ENCODE measurements at regions not wholly inside any gene's neighbourhood (a gene's known extent, or its start where the extent isn't known, plus 50 kb on each side); places are given as distances from the start of the nearest gene placed in this dataset.

GRCh38 chr9:79284081-79284480 lies 287.7 kb upstream of the TLE4 start:
- Mint-ChIP-seq H3K4me1 (ENCODE audit: low read depth) (no peaks in the 10 kb centered on the region), H3K36me3 (ENCODE audit: low read depth) (no peaks in the 10 kb centered on the region), H3K27ac (no peak overlapping the region), H3K27me3 (ENCODE audit: low read depth) (no peaks in the 10 kb centered on the region), H3K9me3 (no peaks in the 10 kb centered on the region), H3K4me3 (no peak overlapping the region)

- H3K36me3 Mint-ChIP-seq (ENCODE audit: low read depth): no peaks in the 10 kb centered on the region
- no peaks in the 10 kb centered on the region for H3K4me1 Mint-ChIP-seq (ENCODE audit: low read depth)
- H3K27ac Mint-ChIP-seq: no peak overlapping the region
- H3K27me3 Mint-ChIP-seq (ENCODE audit: low read depth): no peaks in the 10 kb centered on the region
- no peaks in the 10 kb centered on the region for H3K9me3 Mint-ChIP-seq
- no peak overlapping the region for H3K4me3 Mint-ChIP-seq
These were observed 284.6 kb upstream of the TLE4 start for GRCh38 chr9:79286992-79287707.

GRCh38 chr9:79287708-79288290 lies 284.0 kb upstream of the TLE4 start:
- no peak overlapping the region for H3K27ac Mint-ChIP-seq
- no peaks in the 10 kb centered on the region for H3K9me3 Mint-ChIP-seq
- no peaks in the 10 kb centered on the region for H3K36me3 Mint-ChIP-seq (ENCODE audit: low read depth)
- H3K27me3 Mint-ChIP-seq (ENCODE audit: low read depth): no peaks in the 10 kb centered on the region
- no peaks in the 10 kb centered on the region for H3K4me1 Mint-ChIP-seq (ENCODE audit: low read depth)
- H3K4me3 Mint-ChIP-seq: no peak overlapping the region

DNA sequence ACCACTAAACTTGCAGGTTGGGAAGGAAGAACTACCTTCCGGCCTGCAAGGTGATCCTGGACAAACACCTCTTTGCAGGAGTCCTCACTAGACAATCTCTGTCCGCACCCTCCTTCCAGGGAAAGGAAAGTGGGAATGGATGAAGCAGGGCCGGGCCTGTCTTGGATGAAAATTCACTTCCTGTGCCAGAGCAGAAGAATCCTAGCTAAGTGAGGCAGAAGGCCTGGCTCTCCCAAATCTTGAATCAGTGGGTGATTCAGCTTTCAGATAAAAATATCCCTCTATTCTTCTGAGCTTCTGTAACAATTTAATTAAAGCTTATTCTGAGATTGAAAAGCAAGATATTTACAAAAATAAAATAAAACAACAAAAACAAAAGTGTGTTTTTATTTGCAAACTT lies 281.9 kb upstream of the TLE4 start:
- H3K27me3 Mint-ChIP-seq (ENCODE audit: low read depth): no peaks in the 10 kb centered on the region
- H3K27ac Mint-ChIP-seq: no peak overlapping the region
- H3K4me1 Mint-ChIP-seq (ENCODE audit: low read depth): no peaks in the 10 kb centered on the region
- H3K9me3 Mint-ChIP-seq: no peaks in the 10 kb centered on the region
- no peak overlapping the region for H3K4me3 Mint-ChIP-seq
- no peaks in the 10 kb centered on the region for H3K36me3 Mint-ChIP-seq (ENCODE audit: low read depth)

- H3K36me3 Mint-ChIP-seq (ENCODE audit: low read depth): no peaks in the 10 kb centered on the region
- H3K27me3 Mint-ChIP-seq (ENCODE audit: low read depth): no peaks in the 10 kb centered on the region
- H3K9me3 Mint-ChIP-seq: no peaks in the 10 kb centered on the region
- no peaks in the 10 kb centered on the region for H3K4me1 Mint-ChIP-seq (ENCODE audit: low read depth)
- H3K27ac Mint-ChIP-seq: no peak overlapping the region
- H3K4me3 Mint-ChIP-seq: no peak overlapping the region
These were observed 279.0 kb upstream of the TLE4 start for GRCh38 chr9:79292731-79293280.

GRCh38 chr9:79300068-79300467 lies 271.7 kb upstream of the TLE4 start:
- no peaks in the 10 kb centered on the region for H3K36me3 Mint-ChIP-seq (ENCODE audit: low read depth)
- H3K27ac Mint-ChIP-seq: no peak overlapping the region
- no peaks in the 10 kb centered on the region for H3K9me3 Mint-ChIP-seq
- H3K27me3 Mint-ChIP-seq (ENCODE audit: low read depth): no peaks in the 10 kb centered on the region
- no peaks in the 10 kb centered on the region for H3K4me1 Mint-ChIP-seq (ENCODE audit: low read depth)
- H3K4me3 Mint-ChIP-seq: no peak overlapping the region

GRCh38 chr9:79301085-79301484 lies 270.7 kb upstream of the TLE4 start:
- no peak overlapping the region for H3K4me3 Mint-ChIP-seq
- H3K36me3 Mint-ChIP-seq (ENCODE audit: low read depth): no peaks in the 10 kb centered on the region
- H3K9me3 Mint-ChIP-seq: no peaks in the 10 kb centered on the region
- no peaks in the 10 kb centered on the region for H3K27me3 Mint-ChIP-seq (ENCODE audit: low read depth)
- no peak overlapping the region for H3K27ac Mint-ChIP-seq
- H3K4me1 Mint-ChIP-seq (ENCODE audit: low read depth): no peaks in the 10 kb centered on the region

- Mint-ChIP-seq H3K9me3 (no peaks in the 10 kb centered on the region), H3K27me3 (ENCODE audit: low read depth) (no peaks in the 10 kb centered on the region), H3K36me3 (ENCODE audit: low read depth) (no peaks in the 10 kb centered on the region), H3K4me3 (no peak overlapping the region), H3K4me1 (ENCODE audit: low read depth) (no peaks in the 10 kb centered on the region), H3K27ac (no peak overlapping the region)
These were observed 270.0 kb upstream of the TLE4 start for GRCh38 chr9:79301551-79302391.

GRCh38 chr9:79302569-79302968 lies 269.2 kb upstream of the TLE4 start:
- Mint-ChIP-seq H3K4me3 (no peak overlapping the region), H3K27me3 (ENCODE audit: low read depth) (no peaks in the 10 kb centered on the region), H3K27ac (no peak overlapping the region), H3K4me1 (ENCODE audit: low read depth) (no peaks in the 10 kb centered on the region), H3K36me3 (ENCODE audit: low read depth) (no peaks in the 10 kb centered on the region), H3K9me3 (no peaks in the 10 kb centered on the region)

- Mint-ChIP-seq H3K27me3 (ENCODE audit: low read depth) (no peaks in the 10 kb centered on the region), H3K4me3 (no peak overlapping the region), H3K9me3 (no peaks in the 10 kb centered on the region), H3K27ac (no peak overlapping the region), H3K36me3 (ENCODE audit: low read depth) (no peaks in the 10 kb centered on the region), H3K4me1 (ENCODE audit: low read depth) (no peaks in the 10 kb centered on the region)
These were observed 263.8 kb upstream of the TLE4 start for GRCh38 chr9:79308012-79308411.

DNA sequence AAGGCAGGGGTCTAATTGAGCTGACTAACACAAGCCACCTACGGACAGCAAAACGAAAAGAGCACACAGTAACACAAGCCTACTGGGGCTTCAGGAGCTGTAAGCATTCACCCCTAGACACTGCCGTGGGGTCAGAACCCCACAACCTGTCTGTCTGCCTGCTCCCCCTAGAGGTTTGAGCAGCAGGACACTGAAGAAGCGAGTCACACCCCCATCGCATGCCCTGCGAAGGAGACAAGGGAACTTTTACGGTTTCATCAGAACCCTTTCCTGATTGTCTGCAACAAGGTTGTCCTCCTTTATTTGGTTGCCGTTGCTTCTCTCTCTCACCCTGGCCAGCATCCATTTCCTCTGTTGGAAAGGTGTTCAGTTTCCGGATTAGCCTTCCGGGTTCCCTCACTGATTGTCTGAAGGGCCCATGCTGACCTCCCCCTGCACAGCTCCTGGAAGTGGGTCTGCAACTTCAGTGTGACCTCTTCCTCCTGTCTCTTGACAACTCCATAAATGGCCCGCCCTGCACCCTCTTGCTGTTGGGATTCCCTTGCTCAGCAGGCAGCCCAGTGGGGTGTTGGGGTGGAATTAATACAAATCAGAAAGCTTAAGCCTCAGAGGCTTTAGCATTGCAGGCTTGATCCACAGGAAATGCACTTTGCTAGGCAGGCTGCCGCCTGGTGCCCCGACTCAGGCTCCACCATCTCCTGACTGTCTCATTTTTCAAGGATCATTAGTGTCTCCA lies 258.9 kb upstream of the TLE4 start:
- H3K9me3 Mint-ChIP-seq: no peaks in the 10 kb centered on the region
- H3K4me1 Mint-ChIP-seq (ENCODE audit: low read depth): no peaks in the 10 kb centered on the region
- no peak overlapping the region for H3K4me3 Mint-ChIP-seq
- no peak overlapping the region for H3K27ac Mint-ChIP-seq
- no peaks in the 10 kb centered on the region for H3K27me3 Mint-ChIP-seq (ENCODE audit: low read depth)
- no peaks in the 10 kb centered on the region for H3K36me3 Mint-ChIP-seq (ENCODE audit: low read depth)

GRCh38 chr9:79325501-79325900 lies 246.3 kb upstream of the TLE4 start:
- Mint-ChIP-seq H3K4me1 (ENCODE audit: low read depth) (no peaks in the 10 kb centered on the region), H3K27me3 (ENCODE audit: low read depth) (no peaks in the 10 kb centered on the region), H3K9me3 (no peaks in the 10 kb centered on the region), H3K4me3 (no peak overlapping the region), H3K36me3 (ENCODE audit: low read depth) (no peaks in the 10 kb centered on the region), H3K27ac (no peak overlapping the region)

- no peaks in the 10 kb centered on the region for H3K36me3 Mint-ChIP-seq (ENCODE audit: low read depth)
- no peaks in the 10 kb centered on the region for H3K9me3 Mint-ChIP-seq
- H3K27me3 Mint-ChIP-seq (ENCODE audit: low read depth): no peaks in the 10 kb centered on the region
- no peak overlapping the region for H3K27ac Mint-ChIP-seq
- H3K4me3 Mint-ChIP-seq: no peak overlapping the region
- no peaks in the 10 kb centered on the region for H3K4me1 Mint-ChIP-seq (ENCODE audit: low read depth)
These were observed 241.9 kb upstream of the TLE4 start for GRCh38 chr9:79329861-79330260.

GRCh38 chr9:79334001-79334400 lies 237.8 kb upstream of the TLE4 start:
- H3K27me3 Mint-ChIP-seq (ENCODE audit: low read depth): no peaks in the 10 kb centered on the region
- no peaks in the 10 kb centered on the region for H3K36me3 Mint-ChIP-seq (ENCODE audit: low read depth)
- no peak overlapping the region for H3K4me3 Mint-ChIP-seq
- H3K27ac Mint-ChIP-seq: no peak overlapping the region
- no peaks in the 10 kb centered on the region for H3K4me1 Mint-ChIP-seq (ENCODE audit: low read depth)
- H3K9me3 Mint-ChIP-seq: no peaks in the 10 kb centered on the region

Measured in T-helper 1 cell treated with Interleukin-12 subunit alpha and Interleukin-12 subunit beta and Interleukin-4 antibody, amounts not matched to agents 30 μg/mL and 1 μg/mL, for 36 hours (primary cell).